Esophagus mucosa (tissue), 1 donor: ENCODE measurements at regions not wholly inside any gene's neighbourhood (a gene's known extent, or its start where the extent isn't known, plus 50 kb on each side); places are given as distances from the start of the nearest gene placed in this dataset.

Source experiments
- ATAC-seq: fragments of 200-7000 bp; cut with Tn5 transposase; one replicate; pipeline ENCODE4 v1.9.1; 2020
- donor health status: DM: yes; HTN: yes; CAD: no.

DNA sequence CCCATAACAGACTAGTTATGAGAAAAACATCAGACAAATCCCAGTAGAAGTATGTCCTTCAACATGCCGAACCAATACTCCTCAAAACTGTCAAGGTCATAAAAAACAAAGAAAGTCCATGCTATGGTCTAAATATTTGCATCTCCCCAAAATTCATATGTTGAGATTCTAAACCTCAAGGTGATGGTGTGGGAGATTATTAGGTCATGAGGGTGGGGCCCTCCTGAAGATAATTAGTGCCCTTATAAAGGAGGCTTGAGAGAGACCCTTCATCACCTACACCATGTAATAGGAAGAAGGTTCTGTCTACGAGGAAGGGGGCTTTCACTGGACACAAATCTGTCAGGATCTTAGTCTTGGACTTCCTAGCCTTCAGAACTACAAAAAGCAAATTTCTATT is 118.6 kb upstream of the GUCY1A2 start:
- no peak for ATAC-seq

DNA sequence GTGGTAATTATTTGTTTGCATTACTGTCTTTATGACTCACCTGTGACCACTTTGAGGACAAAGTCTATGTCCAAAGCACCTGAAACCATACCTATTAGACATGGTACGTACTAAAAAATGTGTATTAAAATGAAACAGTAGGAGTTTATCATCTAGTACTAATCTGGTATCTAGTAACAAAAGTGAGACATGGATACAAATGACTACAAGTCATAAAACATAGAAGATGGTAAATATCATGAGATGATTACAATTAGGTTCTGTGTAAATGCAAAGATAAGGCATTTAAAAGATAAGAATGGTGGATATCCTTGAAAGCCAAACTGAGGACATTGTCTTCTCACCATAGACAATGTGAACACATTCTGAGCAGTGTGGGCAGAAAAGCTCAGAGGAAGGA is 113.5 kb upstream of the GUCY1A2 start:
- no peak for ATAC-seq

DNA sequence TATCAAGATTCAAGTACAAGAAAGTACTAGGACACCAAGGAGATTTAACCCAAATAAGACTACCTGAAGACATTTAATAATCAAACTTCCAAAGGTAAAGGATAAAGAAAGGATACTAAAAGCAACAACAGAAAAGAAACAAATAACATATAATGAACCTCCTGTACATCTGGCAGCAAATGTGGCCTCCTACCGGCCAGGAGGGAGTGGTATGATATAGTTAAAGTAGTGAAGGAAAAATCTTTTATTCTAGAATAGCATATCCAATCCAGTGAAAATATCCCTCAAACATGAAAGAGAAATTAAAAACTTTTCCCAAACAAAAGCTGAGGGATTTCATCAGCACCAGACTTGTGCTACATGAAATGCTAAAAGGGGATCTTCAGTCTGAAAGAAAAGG is 104.7 kb upstream of the GUCY1A2 start:
- ATAC-seq, result no peak

DNA sequence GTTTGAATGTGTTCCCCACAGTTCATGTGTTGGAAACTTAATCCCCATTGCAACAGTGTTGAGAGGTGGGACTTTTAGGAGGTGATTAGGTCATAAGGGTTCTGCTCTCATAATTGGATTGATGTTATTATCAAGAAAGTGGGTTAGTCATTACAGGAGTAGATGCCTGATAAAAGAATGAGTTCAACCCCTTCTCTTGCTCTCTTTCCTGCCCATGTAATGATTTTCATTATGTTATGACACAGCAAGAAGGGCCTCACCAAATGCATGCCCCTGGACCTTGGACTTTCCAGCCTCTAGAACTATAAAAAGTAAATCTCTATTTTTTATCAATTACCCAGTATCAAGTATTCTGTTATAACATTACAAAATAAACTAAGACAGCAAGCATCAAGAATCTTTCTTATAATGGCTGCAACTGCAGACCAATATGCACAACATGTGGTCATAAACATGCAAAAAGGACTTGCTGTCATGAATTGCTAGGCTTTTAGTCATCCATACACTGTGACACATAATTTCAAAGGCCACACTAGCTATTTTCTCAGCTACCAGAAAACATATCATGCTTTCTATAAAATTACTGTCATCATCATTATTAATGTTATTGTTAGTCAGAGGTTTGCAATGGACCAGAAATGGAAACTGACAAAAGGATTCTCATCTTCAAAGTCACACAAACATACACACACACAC is 99.9 kb upstream of the GUCY1A2 start:
- no peak for ATAC-seq

DNA sequence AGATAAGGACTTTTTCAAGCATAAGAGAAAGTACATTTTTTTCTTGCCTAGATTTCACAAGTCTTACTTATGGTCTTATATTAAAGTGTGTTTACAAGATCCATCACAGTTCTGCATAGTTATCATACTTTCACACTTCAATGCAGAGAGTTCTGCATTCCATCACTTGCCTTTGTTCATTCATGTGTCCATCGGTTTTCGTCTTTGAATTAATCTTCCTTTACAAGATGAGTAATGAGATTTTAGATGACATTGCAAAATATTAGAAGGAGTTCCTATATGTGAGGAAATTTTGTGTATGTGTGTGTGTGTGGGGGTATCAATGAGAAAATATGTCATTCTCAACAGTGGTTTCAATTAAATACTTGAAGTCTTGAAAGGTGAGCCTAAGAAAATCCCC is 98.1 kb upstream of the GUCY1A2 start:
- no peak for ATAC-seq

DNA sequence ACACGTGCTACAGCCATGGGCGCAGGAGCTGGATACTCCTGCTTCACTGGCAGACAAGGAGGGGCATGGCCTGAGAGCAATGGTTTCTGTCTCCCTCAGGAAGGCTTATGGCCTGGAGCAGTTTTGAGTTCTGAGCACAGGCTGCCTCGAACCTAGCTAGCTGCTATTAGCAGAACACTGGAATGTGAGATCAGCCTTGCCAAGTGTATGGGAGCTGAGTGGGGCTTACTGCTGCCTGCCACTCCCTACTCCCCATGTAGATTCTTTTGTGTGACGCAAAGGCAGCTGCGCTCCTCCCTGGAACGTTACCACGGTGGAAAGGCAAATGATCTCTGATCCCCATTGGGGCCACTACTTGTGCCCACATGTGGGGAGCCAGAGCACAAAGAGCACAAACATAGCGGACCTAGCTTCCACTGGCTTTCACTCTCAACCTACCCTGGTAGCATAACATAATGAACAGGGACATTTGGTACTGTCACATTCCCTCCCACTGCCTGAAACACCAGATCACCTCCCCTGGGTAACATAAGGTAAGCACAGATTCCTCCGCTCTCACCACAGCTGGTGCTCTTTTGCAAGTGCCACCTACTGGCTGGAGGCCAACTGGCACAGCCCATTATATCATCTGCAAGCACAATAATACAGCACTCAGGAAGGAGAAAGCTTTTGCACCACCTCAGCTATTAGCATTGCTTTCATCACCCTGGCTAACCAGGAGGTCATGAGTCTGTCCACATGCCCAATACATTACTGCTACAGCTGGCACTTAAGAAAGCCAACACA is 84.6 kb upstream of the GUCY1A2 start:
- no peak for ATAC-seq

DNA sequence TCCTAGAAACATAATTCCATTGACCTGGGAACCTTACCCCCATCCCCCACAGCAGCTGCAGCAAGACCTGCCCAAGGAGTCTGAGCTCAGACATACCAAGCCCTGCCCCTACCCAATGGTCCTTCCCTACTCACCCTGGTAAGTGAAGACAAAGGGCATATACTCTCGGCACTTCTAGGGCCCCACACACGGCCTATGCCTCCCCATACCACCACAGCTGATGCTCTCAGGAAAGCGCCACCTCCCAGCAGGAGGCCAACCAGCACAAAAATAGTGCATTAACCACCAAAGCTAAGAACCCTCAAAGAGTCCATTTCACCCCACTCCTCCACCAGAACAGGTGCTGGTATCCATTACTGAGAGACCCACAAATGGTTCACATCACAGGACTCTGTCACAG is 74.4 kb upstream of the GUCY1A2 start:
- ATAC-seq, result no peak

DNA sequence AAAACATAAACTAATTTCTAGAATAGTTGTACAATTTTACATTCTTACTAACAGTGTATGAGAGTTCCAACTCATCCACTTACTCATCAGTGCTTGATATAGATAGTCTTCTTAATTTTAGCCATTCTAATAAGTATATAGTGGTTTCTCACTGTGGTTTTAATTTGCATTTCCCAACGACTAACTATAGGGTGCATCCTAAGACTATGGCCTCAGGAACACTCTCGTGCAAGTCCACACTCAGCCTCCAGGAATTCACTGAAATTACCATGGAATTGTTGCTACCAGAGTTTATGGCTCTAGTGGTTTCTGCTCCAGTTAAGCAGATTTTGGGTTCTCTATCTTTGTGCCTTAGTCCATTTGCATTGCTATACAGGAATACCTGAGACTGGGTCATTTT is 60.1 kb upstream of the GUCY1A2 start:
- ATAC-seq, result no peak

DNA sequence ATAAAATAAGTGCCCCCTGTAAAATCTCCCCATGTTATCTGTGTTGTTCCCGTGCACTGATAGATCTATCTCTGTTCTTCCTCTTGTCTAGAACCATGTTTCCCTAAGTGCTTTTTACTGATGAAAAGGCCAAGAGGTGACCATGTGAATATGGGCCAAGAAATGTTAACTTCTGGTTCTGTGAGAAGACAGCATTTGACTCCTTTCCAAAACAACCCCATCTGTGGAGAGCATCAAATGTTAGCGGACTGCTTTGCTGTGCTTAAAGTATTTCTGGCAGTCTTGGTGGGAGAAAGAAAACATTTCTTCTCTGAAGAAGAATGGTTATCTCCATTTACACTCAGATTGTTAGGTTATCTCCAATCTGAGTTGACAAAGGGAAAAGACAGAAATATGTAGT is 58.6 kb upstream of the GUCY1A2 start:
- no peak for ATAC-seq

DNA sequence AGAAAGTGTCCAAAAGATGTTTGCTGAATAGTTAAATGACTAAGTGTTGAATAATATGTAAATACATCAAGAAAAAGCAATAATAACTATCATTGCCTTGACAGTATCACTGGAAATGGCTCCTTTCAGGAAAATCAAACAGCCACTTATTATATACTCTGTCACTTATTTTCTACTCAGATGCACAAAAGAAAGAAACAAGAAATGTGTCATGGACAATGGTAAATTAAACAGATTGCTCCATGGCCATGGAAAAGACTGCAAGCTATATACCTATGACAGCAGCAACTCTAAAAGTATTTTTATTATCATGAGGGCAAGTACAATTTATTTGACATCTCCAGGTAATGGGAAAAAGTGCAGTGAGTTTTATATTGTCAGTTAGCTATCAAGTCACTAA is 52.9 kb upstream of the GUCY1A2 start:
- ATAC-seq, result no peak
